Peyer's patch (tissue), 4 donors: ENCODE measurements at regions not wholly inside any gene's neighbourhood (a gene's known extent, or its start where the extent isn't known, plus 50 kb on each side); places are given as distances from the start of the nearest gene placed in this dataset.

Experiments used
- CTCF ChIP-seq, 6 experiments: fragments of 450-650 bp in 4 of 6; fragments of 200-600 bp in 2 of 6; sonication (generic) in 1 of 6; IDR thresholded peaks; one replicate each; pipeline ENCODE4 v1.5.1; 2017 to 2019; ENCODE audit warnings: antibody characterized with exemption in 6 of 6, mild to moderate bottlenecking in 3 of 6, moderate library complexity in 1 of 6
- POLR2A ChIP-seq, 2 donors: fragments of 450-650 bp; IDR thresholded peaks; one replicate each; pipeline ENCODE4 v1.5.1; 2017; ENCODE audit warnings: antibody characterized with exemption in 2 of 2, mild to moderate bottlenecking in 2 of 2, moderate library complexity in 2 of 2

- TF ChIP-seq POLR2A (IDR thresholded peaks at IDR 0.05): no peak
- no peak for TF ChIP-seq CTCF (IDR thresholded peaks at IDR 0.05)
Measured at GRCh38 chr2:2795438-2796091, 464.5 kb upstream of the MYT1L start.
